GM10266 (cell line): ENCODE measurements at regions not wholly inside any gene's neighbourhood (a gene's known extent, or its start where the extent isn't known, plus 50 kb on each side); places are given as distances from the start of the nearest gene placed in this dataset.

Experiments
- DNase-seq: peaks from one replicate; pipeline ENCODE4 v3.0.0; 2012; ENCODE audit errors: extremely low spot score
- TF ChIP-seq, protein P1 (sequence below): IDR thresholded peaks from 2 replicates; pipeline ENCODE4 v1.5.1; 2012; ENCODE audit warnings: mild to moderate bottlenecking, low read depth; ENCODE audit not compliant: control insufficient read depth, insufficient read depth; ENCODE audit errors: missing control alignments

DNA sequence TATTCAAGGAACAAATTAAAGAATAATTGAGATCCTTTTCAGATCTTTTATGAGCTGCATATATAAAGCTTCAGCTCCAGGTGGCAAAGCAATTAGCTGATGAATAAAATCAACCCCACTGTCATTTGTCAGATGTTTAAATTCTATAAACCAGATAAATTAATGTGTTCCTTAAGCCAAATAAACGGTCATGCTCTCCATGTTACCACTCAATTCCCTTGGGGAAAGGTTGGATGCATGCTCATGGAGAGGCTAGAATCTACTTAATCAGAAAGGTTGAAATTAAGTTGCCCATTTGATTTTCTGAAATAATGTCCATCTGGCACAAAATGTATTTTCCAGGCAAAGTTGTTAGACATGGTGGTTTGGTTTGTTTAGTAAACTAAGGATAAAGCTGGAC lies 282.5 kb upstream of the SPRED2 start:
- no peak for DNase-seq
- TF ChIP-seq, protein P1, sequence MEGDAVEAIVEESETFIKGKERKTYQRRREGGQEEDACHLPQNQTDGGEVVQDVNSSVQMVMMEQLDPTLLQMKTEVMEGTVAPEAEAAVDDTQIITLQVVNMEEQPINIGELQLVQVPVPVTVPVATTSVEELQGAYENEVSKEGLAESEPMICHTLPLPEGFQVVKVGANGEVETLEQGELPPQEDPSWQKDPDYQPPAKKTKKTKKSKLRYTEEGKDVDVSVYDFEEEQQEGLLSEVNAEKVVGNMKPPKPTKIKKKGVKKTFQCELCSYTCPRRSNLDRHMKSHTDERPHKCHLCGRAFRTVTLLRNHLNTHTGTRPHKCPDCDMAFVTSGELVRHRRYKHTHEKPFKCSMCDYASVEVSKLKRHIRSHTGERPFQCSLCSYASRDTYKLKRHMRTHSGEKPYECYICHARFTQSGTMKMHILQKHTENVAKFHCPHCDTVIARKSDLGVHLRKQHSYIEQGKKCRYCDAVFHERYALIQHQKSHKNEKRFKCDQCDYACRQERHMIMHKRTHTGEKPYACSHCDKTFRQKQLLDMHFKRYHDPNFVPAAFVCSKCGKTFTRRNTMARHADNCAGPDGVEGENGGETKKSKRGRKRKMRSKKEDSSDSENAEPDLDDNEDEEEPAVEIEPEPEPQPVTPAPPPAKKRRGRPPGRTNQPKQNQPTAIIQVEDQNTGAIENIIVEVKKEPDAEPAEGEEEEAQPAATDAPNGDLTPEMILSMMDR: no peak

DNA sequence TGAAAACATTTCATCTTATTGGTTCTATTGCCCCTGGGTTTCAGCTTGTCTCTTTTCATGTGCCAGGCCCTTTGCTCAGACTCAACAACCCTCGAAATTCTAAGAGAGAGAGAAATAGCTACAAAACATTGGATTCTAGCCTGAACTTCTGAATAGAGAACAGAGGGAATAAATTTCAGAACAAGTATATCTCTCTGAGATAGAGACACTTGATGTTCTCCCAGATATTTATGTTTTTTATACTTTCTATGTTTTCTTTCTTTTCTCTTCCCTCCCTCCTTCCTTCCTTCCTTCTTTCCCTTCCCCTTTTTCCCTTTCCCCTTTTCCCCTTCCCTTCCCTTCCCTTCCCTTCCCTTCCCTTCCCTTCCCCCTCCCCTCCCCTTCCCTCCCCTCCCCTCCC lies 279.5 kb upstream of the SPRED2 start:
- DNase-seq: no peak
- TF ChIP-seq, protein P1: no peak

DNA sequence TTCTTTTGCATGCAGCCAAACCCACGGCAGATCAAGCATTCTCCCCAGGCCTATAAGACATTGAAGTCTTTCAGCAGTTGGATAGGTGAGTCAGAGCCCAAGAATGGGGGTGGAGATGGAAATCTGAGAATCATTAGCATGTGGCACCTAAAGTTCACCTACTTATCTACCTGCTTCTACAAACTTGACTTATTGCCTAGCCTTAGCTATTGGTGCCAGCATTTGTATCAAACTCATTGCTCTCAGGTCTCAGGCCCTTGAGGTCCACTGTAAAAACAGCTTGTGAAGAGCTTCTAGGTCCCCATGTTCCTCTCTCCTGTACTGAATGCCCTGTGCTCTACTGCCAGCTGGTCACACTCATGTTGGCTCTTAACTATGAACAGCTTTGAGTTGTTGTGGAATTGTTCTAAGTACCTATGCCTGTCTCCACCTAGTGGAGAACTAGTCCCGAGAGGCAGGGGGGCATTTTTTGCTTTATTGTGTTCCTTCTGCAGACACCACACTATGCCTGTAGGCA lies 278.4 kb upstream of the SPRED2 start:
- peak; percentile 25 for DNase-seq
- TF ChIP-seq, protein P1: peak; percentile 39

GRCh38 chr2:65710356-65710755 lies 278.0 kb upstream of the SPRED2 start:
- TF ChIP-seq, protein P1: no peak
- no peak for DNase-seq

DNA sequence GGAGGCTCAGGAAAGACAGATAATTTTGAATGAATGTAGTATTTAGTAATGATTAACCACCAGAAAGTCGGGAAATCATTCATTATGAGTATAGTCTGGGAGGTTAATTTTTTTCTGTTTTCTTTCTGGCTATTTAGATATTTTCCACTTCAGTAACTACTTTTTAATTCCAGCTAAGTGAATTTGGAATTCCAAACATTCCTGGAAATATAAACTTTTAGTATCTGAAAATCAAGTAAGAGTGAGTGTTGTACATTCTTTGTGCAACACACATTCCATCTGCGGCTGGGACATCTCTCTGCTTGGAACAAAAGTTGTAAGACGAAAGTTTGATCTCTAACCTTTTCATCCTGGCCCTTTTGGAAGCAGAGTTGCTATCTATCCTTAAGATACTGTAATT lies 275.7 kb upstream of the SPRED2 start:
- TF ChIP-seq, protein P1: no peak
- no peak for DNase-seq

DNA sequence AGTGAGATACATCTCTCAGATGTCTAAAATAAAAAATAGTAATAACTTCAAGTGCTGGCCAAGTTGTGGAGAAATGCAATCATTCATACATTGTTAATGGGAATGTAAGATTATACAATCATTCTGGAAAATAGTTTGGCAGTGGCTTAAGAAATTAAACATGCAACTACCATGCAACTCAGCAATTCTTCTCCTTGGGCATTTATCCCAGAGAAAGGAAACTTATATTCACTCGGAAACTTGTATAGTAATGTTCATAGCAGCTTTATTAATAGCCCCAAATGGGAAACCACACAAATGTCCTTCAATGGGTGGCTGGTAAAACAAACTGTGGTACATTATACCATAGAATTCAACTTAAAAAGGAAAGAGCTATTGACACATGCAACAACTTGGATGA lies 274.0 kb upstream of the SPRED2 start:
- no peak for DNase-seq
- TF ChIP-seq, protein P1: no peak

DNA sequence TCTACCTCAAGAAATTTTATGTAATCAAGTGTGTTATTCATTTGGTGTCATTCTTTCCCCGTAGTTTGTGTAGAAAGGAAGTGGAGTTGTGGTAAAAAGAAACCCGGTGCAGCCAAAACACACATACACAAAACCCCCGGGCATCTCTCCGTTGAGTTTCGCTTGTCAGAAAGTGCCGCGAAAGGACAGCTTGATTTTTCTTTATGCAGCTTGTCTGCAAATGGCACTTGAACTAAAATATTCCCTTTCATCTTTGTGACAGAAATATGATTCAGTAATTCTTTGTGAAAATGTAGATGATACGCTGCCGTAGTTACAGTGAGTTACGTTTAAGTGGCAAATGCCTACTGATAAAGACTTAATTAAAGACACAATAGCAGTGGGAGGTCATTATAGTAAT lies 268.8 kb upstream of the SPRED2 start:
- TF ChIP-seq, protein P1: no peak
- no peak for DNase-seq
